ENCODE measurements at regions not wholly inside any gene's neighbourhood (a gene's known extent, or its start where the extent isn't known, plus 50 kb on each side); places are given as distances from the start of the nearest gene placed in this dataset.
"Not testable (repeated sequence)": the region's sequence is repeated elsewhere in the genome, so short reads cannot be mapped to it uniquely, and the experiment has no call there.

DNA sequence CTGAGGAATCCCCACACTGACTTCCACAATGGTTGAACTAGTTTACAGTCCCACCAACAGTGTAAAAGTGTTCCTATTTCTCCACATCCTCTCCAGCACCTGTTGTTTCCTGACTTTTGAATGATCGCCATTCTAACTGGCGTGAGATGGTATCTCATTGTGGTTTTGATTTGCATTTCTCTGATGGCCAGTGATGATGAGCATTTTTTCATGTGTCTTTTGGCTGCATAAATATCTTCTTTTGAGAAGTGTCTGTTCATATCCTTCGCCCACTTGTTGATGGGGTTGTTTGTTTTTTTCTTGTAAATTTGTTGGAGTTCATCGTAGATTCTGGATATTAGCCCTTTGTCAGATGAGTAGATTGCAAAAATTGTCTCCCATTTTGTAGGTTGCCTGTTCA, 583.1 kb upstream of the RGMB start:
- not testable (repeated sequence) for TF ChIP-seq SP1 (IDR thresholded peaks at IDR 0.05); L3MBTL2 (conservative IDR thresholded peaks at IDR 0.05)
